MCF 10A (cell line): ENCODE measurements at regions not wholly inside any gene's neighbourhood (a gene's known extent, or its start where the extent isn't known, plus 50 kb on each side); places are given as distances from the start of the nearest gene placed in this dataset.

Experiments
- BruUV-seq: library from RNA; stranded (reverse); fragments of 400-500 nt; replicated peaks from 2 replicates; lab custom pipeline; 2021; lab: Mats Ljungman, UMichigan
- CTCF ChIA-PET: fragments of 300-600 bp; sonication (Branson Sonifier 250); formaldehyde crosslinking; extraction: SDS; loops from one replicate; lab custom pipeline; 2021; ENCODE audit warnings: antibody characterized with exemption, inconsistent platforms; lab: Yijun Ruan, JAX
- POLR2A ChIA-PET: fragments of 300-600, 350-650 bp; sonication (Branson Sonifier 250); formaldehyde crosslinking; extraction: SDS; loops from one replicate; lab custom pipeline; 2020; ENCODE audit warnings: antibody characterized with exemption, inconsistent platforms; lab: Yijun Ruan, JAX
- DNase-seq: peaks from one replicate; pipeline ENCODE4 v3.0.0-alpha.2; 2018; ENCODE audit not compliant: unreplicated experiment
- H3K27ac Mint-ChIP-seq: one replicate; pipeline ENCODE4 v1.8.0; 2022; ENCODE audit warnings: mild to moderate bottlenecking, low read depth, mixed read lengths; ENCODE audit not compliant: unreplicated experiment
- H3K27me3 Mint-ChIP-seq: one replicate; pipeline ENCODE4 v1.8.0; 2022; ENCODE audit warnings: mixed read lengths; ENCODE audit not compliant: insufficient read depth, unreplicated experiment
- H3K36me3 Mint-ChIP-seq: one replicate; pipeline ENCODE4 v1.8.0; 2022; ENCODE audit warnings: mild to moderate bottlenecking, moderate library complexity, mixed read lengths; ENCODE audit not compliant: insufficient read depth, unreplicated experiment
- H3K4me1 Mint-ChIP-seq: one replicate; pipeline ENCODE4 v1.8.0; 2022; ENCODE audit warnings: mixed read lengths; ENCODE audit not compliant: insufficient read depth, unreplicated experiment
- H3K4me3 Mint-ChIP-seq: one replicate; pipeline ENCODE4 v1.8.0; 2022; ENCODE audit warnings: mild to moderate bottlenecking, moderate library complexity, mixed read lengths; ENCODE audit not compliant: unreplicated experiment
- H3K9me3 Mint-ChIP-seq: one replicate; pipeline ENCODE4 v1.8.0; 2022; ENCODE audit warnings: mixed read lengths; ENCODE audit not compliant: unreplicated experiment
- intact Hi-C: fragments of 100-400 bp; cut with micrococcal nuclease; formaldehyde crosslinking; loops from 2 replicates; pipeline ENCODE4 v1.14.1; 2022
- TF ChIP-seq, protein P1 (sequence below): fragments of 200-600 bp; IDR thresholded peaks from one replicate; pipeline ENCODE4 v1.8.0; 2022; ENCODE audit warnings: antibody characterized with exemption, mild to moderate bottlenecking; ENCODE audit not compliant: unreplicated experiment

DNA sequence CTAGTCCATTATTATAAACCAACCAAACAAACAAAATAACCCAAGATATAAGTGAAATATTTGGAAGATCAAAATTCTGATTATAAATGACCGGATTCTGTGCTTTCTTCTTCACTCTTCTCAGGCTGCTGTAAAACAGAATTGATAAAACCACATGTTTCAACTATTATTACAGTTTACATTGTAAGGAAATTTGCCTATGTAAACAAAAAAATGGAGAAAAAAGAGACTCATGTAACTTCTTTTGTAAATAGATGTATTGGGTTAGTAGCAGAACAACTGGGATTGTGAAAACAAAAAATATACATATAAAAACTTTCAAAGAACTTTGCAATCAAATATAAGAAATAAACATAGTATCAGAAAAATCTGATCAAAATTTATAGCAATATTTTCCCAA is 295.2 kb upstream of the CCDC179 start:
- H3K27ac Mint-ChIP-seq, result no peak overlapping the region
- no peak overlapping the region for H3K4me3 Mint-ChIP-seq
- intact Hi-C loops, result no loop called here
- TF ChIP-seq, protein P1, sequence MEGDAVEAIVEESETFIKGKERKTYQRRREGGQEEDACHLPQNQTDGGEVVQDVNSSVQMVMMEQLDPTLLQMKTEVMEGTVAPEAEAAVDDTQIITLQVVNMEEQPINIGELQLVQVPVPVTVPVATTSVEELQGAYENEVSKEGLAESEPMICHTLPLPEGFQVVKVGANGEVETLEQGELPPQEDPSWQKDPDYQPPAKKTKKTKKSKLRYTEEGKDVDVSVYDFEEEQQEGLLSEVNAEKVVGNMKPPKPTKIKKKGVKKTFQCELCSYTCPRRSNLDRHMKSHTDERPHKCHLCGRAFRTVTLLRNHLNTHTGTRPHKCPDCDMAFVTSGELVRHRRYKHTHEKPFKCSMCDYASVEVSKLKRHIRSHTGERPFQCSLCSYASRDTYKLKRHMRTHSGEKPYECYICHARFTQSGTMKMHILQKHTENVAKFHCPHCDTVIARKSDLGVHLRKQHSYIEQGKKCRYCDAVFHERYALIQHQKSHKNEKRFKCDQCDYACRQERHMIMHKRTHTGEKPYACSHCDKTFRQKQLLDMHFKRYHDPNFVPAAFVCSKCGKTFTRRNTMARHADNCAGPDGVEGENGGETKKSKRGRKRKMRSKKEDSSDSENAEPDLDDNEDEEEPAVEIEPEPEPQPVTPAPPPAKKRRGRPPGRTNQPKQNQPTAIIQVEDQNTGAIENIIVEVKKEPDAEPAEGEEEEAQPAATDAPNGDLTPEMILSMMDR, result no peak
- H3K4me1 Mint-ChIP-seq, result no peaks in the 10 kb centered on the region
- no peaks in the 10 kb centered on the region for H3K36me3 Mint-ChIP-seq
- peaks cover 5% of the 10 kb centered on the region for H3K9me3 Mint-ChIP-seq
- no peak for DNase-seq
- CTCF ChIA-PET, result interaction anchor here (0.8 kb wide), 1 partner anchor 35 kb away, joined by 4 read pairs; no protein-coding TSS in a partner anchor
- no peaks in the 10 kb centered on the region for H3K27me3 Mint-ChIP-seq
- POLR2A ChIA-PET, result no interaction called here
- no TSS peak for BruUV-seq

DNA sequence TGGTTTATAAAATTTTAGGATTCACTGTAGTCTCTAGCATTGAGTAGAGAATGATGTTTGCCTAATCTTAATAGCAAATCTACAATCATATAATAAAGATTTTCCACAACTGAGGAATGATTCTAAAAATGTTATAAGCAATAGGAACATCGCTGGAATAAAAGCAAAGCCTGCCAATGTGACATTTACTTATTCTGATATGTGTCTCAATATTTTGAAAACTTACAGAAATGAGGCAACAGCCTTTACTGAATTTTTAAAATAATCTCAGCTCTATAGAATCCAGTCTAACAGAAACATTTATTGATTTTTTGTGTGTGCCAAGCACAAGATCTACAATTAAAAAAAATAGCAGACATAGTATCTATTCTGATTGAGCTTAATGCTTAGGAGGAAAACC is 303.7 kb upstream of the CCDC179 start:
- Mint-ChIP-seq H3K4me1 (no peaks in the 10 kb centered on the region), H3K27ac (no peak overlapping the region), H3K27me3 (peaks cover 7% of the 10 kb centered on the region), H3K9me3 (no peaks in the 10 kb centered on the region), H3K36me3 (no peaks in the 10 kb centered on the region), H3K4me3 (no peak overlapping the region)
- ChIA-PET CTCF (no interaction called here), POLR2A (no interaction called here)
- no TSS peak for BruUV-seq
- TF ChIP-seq, protein P1, result no peak
- intact Hi-C loops, result no loop called here
- no peak for DNase-seq

DNA sequence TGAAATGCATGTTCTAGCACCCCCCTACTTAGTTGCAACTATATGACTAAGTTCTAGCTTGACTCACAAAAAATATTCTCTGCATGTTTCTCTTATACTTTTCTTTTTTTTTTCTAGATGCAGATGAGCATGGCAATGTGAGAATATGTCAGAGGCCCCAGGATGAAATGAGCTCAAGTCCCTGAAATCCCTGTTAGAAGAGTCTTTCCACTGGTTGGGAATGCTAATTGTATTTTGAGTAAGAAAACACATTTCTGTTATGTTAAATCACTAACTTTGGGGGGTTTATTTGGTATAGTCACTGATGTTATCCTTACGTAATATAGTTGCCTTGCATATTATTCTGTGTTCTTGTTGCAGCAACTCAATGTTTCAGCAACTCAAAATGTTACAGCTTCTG is 306.1 kb upstream of the CCDC179 start:
- H3K27ac Mint-ChIP-seq, result no peak overlapping the region
- intact Hi-C loops, result no loop called here
- DNase-seq, result no peak
- TF ChIP-seq, protein P1, result no peak
- ChIA-PET POLR2A (no interaction called here), CTCF (interaction anchor here (1.6 kb wide), 1 partner anchor 53 kb away, joined by 5 read pairs; no protein-coding TSS in a partner anchor)
- no TSS peak for BruUV-seq
- no peak overlapping the region for H3K4me3 Mint-ChIP-seq
- H3K27me3 Mint-ChIP-seq, result peaks cover 7% of the 10 kb centered on the region
- H3K9me3 Mint-ChIP-seq, result no peaks in the 10 kb centered on the region
- no peaks in the 10 kb centered on the region for H3K4me1 Mint-ChIP-seq
- H3K36me3 Mint-ChIP-seq, result no peaks in the 10 kb centered on the region

DNA sequence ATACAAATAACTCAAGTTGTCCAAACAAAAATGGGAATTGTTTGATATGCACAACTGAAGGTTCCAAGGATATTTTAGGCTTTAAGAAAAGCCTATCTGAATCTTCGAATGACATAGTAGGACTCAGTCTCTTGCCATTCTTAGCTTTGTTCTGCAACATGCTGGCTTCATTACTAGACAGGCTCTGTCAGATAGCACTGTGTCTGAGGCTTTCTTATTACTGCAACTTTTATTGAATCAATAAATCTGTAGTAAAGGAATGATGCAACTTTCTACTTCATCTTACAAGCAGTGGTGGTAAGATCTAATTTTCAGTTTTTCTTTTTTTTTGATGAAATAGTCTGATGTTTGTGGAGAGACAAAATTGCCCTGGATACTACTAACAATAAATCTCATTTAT is 319.3 kb upstream of the CCDC179 start:
- Mint-ChIP-seq H3K27me3 (no peaks in the 10 kb centered on the region), H3K4me1 (no peaks in the 10 kb centered on the region), H3K4me3 (no peak overlapping the region), H3K27ac (no peak overlapping the region), H3K9me3 (peaks cover 39% of the 10 kb centered on the region), H3K36me3 (peaks cover 7% of the 10 kb centered on the region)
- no peak for DNase-seq
- intact Hi-C loops, result no loop called here
- BruUV-seq, result no TSS peak
- ChIA-PET POLR2A (interaction anchor here (0.7 kb wide), 1 partner anchor 1704 kb away, joined by 3 read pairs; no protein-coding TSS in a partner anchor), CTCF (no interaction called here)
- TF ChIP-seq, protein P1, result no peak
